Osteoblast (primary cell): ENCODE measurements at regions not wholly inside any gene's neighbourhood (a gene's known extent, or its start where the extent isn't known, plus 50 kb on each side); places are given as distances from the start of the nearest gene placed in this dataset.
"Not testable (repeated sequence)": the region's sequence is repeated elsewhere in the genome, so short reads cannot be mapped to it uniquely, and the experiment has no call there.

Experiments
- DNase-seq: peaks from one replicate; pipeline ENCODE4 v3.0.0; 2011; ENCODE audit warnings: low spot score, mixed read lengths; ENCODE audit not compliant: insufficient read length; ENCODE audit errors: missing footprints
- H2AFZ ChIP-seq: 2 replicates; pipeline ENCODE4 v1.6.0; 2011; ENCODE audit warnings: mild to moderate bottlenecking, low read length
- H3K27ac ChIP-seq: 2 replicates; pipeline ENCODE4 v1.5.1; 2011; ENCODE audit warnings: mild to moderate bottlenecking, low read depth, low read length, moderate library complexity
- H3K27me3 ChIP-seq: 2 replicates; pipeline ENCODE4 v1.6.0; 2012; ENCODE audit warnings: mild to moderate bottlenecking, control low read depth, inconsistent platforms, low read length, moderate library complexity; ENCODE audit not compliant: insufficient read depth
- H3K36me3 ChIP-seq: 2 replicates; pipeline ENCODE4 v1.5.1; 2011; ENCODE audit warnings: mild to moderate bottlenecking, low read length, control low read depth, moderate library complexity; ENCODE audit not compliant: insufficient read depth
- H3K4me1 ChIP-seq: 2 replicates; pipeline ENCODE4 v1.5.1; 2011; ENCODE audit warnings: mild to moderate bottlenecking, low read length, control low read depth, moderate library complexity; ENCODE audit not compliant: insufficient read depth
- H3K4me2 ChIP-seq: 2 replicates; pipeline ENCODE4 v1.6.0; 2011; ENCODE audit warnings: mild to moderate bottlenecking, low read length; ENCODE audit not compliant: insufficient read depth
- H3K4me3 ChIP-seq: fragments of 200-600 bp; sonication (generic); 3 replicates; pipeline ENCODE4 v1.5.1; 2012; ENCODE audit warnings: mild to moderate bottlenecking, low read length, inconsistent platforms; ENCODE audit not compliant: insufficient read depth
- H3K79me2 ChIP-seq: 2 replicates; pipeline ENCODE4 v1.6.0; 2012; ENCODE audit warnings: mild to moderate bottlenecking, low read length, control low read depth, inconsistent platforms; ENCODE audit not compliant: insufficient read depth
- H3K9me3 ChIP-seq: 2 replicates; pipeline ENCODE4 v1.5.1; 2011; ENCODE audit warnings: low read depth, low read length, control low read depth
- H4K20me1 ChIP-seq: 2 replicates; pipeline ENCODE4 v1.6.0; 2012; ENCODE audit warnings: mild to moderate bottlenecking, low read length, control low read depth; ENCODE audit not compliant: insufficient read depth
- CTCF ChIP-seq: IDR thresholded peaks from 2 replicates; pipeline ENCODE4 v1.5.1; 2011; ENCODE audit warnings: mild to moderate bottlenecking, low read depth, low read length, moderate library complexity; ENCODE audit errors: extremely low read depth

GRCh38 chr3:6022621-6023020 is 835.1 kb downstream of the EDEM1 start:
- no peak for DNase-seq
- Histone ChIP-seq H3K79me2 (no peaks in the 10 kb centered on the region), H3K36me3 (no peaks in the 10 kb centered on the region), H4K20me1 (no peaks in the 10 kb centered on the region), H3K27me3 (no peaks in the 10 kb centered on the region), H3K9me3 (no peaks in the 10 kb centered on the region), H3K27ac (no peak overlapping the region), H2AFZ (no peak overlapping the region), H3K4me2 (no peak overlapping the region), H3K4me1 (no peaks in the 10 kb centered on the region), H3K4me3 (no peak overlapping the region)
- no peak for TF ChIP-seq CTCF

GRCh38 chr3:6025032-6025431 is 835.9 kb upstream of the GRM7 start:
- no peaks in the 10 kb centered on the region for H3K36me3 ChIP-seq
- H3K4me1 ChIP-seq = no peaks in the 10 kb centered on the region
- H3K79me2 ChIP-seq = no peaks in the 10 kb centered on the region
- H3K4me2 ChIP-seq = no peak overlapping the region
- no peak overlapping the region for H3K4me3 ChIP-seq
- no peaks in the 10 kb centered on the region for H3K9me3 ChIP-seq
- no peaks in the 10 kb centered on the region for H3K27me3 ChIP-seq
- TF ChIP-seq CTCF = no peak
- H2AFZ ChIP-seq = no peak overlapping the region
- no peak overlapping the region for H3K27ac ChIP-seq
- no peaks in the 10 kb centered on the region for H4K20me1 ChIP-seq
- no peak for DNase-seq

GRCh38 chr3:6030648-6031047 is 830.3 kb upstream of the GRM7 start:
- DNase-seq, H3K4me2 ChIP-seq, H2AFZ ChIP-seq, H3K4me1 ChIP-seq, H4K20me1 ChIP-seq, H3K9me3 ChIP-seq, H3K79me2 ChIP-seq, H3K27ac ChIP-seq, H3K4me3 ChIP-seq, H3K36me3 ChIP-seq, H3K27me3 ChIP-seq: not testable (repeated sequence)

GRCh38 chr3:6035626-6036025 is 825.3 kb upstream of the GRM7 start:
- no peaks in the 10 kb centered on the region for H3K27me3 ChIP-seq
- no peaks in the 10 kb centered on the region for H3K79me2 ChIP-seq
- DNase-seq = no peak
- peaks cover 2% of the 10 kb centered on the region for H3K9me3 ChIP-seq
- H3K36me3 ChIP-seq = no peaks in the 10 kb centered on the region
- no peak overlapping the region for H3K4me3 ChIP-seq
- no peaks in the 10 kb centered on the region for H3K4me1 ChIP-seq
- H2AFZ ChIP-seq = no peak overlapping the region
- no peak overlapping the region for H3K27ac ChIP-seq
- no peak overlapping the region for H3K4me2 ChIP-seq
- TF ChIP-seq CTCF = no peak
- H4K20me1 ChIP-seq = no peaks in the 10 kb centered on the region

GRCh38 chr3:6039971-6040370 is 820.9 kb upstream of the GRM7 start:
- Histone ChIP-seq H3K27me3 (no peaks in the 10 kb centered on the region), H2AFZ (no peak overlapping the region), H4K20me1 (no peaks in the 10 kb centered on the region), H3K27ac (no peak overlapping the region), H3K4me3 (no peak overlapping the region), H3K4me1 (no peaks in the 10 kb centered on the region), H3K79me2 (no peaks in the 10 kb centered on the region), H3K4me2 (no peak overlapping the region), H3K36me3 (no peaks in the 10 kb centered on the region), H3K9me3 (peaks cover 2% of the 10 kb centered on the region)
- no peak for TF ChIP-seq CTCF
- DNase-seq = no peak
